H1 (cell line): ENCODE measurements at regions not wholly inside any gene's neighbourhood (a gene's known extent, or its start where the extent isn't known, plus 50 kb on each side); places are given as distances from the start of the nearest gene placed in this dataset.

Source experiments
- CTCF ChIA-PET: fragments of 300-600 bp; sonication (Branson Sonifier 250); formaldehyde crosslinking; loops from one replicate; lab custom pipeline; 2021; ENCODE audit not compliant: partially characterized antibody; lab: Charles Lee
- POLR2A ChIA-PET: fragments of 300-600 bp; sonication (Branson Sonifier 250); formaldehyde crosslinking; loops from one replicate; lab custom pipeline; 2021; ENCODE audit warnings: inconsistent platforms; ENCODE audit not compliant: partially characterized antibody; lab: Charles Lee
- DNase-seq, 2 experiments: peaks; one replicate each; pipeline versions ENCODE4 v3.0.0 to v3.0.0-alpha.2; 2010 to 2022; ENCODE audit warnings: low spot score in 2 of 2, low read depth in 1 of 2, mixed read lengths in 1 of 2
- FAIRE-seq: peaks from 2 replicates; lab custom pipeline; 2011; peaks lifted over from hg19 to GRCh38; lab: Jason Lieb, UNC
- H2AFZ ChIP-seq: 2 replicates; pipeline ENCODE4 v1.8.1; 2012; ENCODE audit warnings: low read length, inconsistent platforms
- H2AK5ac ChIP-seq: 2 replicates; pipeline ENCODE4 v1.6.1; 2013; ENCODE audit warnings: low read depth, low read length
- H2BK120ac ChIP-seq: replicated peaks from 2 replicates; pipeline ENCODE3; 2013; ENCODE audit warnings: low read depth, low read length, inconsistent platforms
- H2BK12ac ChIP-seq: 2 replicates; pipeline ENCODE4 v1.6.1; 2013; ENCODE audit warnings: low read depth, low read length
- H2BK15ac ChIP-seq: 2 replicates; pipeline ENCODE4 v1.6.1; 2013; ENCODE audit warnings: low read length
- H2BK20ac ChIP-seq: 2 replicates; pipeline ENCODE4 v1.6.1; 2013; ENCODE audit warnings: low read length
- H2BK5ac ChIP-seq: 2 replicates; pipeline ENCODE4 v1.6.1; 2013; ENCODE audit warnings: low read depth, low read length
- H3K14ac ChIP-seq: 2 replicates; pipeline ENCODE4 v1.6.1; 2013; ENCODE audit warnings: inconsistent platforms; ENCODE audit not compliant: insufficient read length
- H3K18ac ChIP-seq: 2 replicates; pipeline ENCODE4 v1.6.1; 2013; ENCODE audit warnings: low read length; ENCODE audit errors: extremely low read depth
- H3K23ac ChIP-seq: 2 replicates; pipeline ENCODE4 v1.6.1; 2013; ENCODE audit warnings: inconsistent platforms; ENCODE audit not compliant: insufficient read length
- H3K23me2 ChIP-seq: 2 replicates; pipeline ENCODE4 v1.6.1; 2013; ENCODE audit warnings: low read depth, low read length
- H3K27ac ChIP-seq: 2 replicates; pipeline ENCODE4 v1.6.1; 2011; ENCODE audit warnings: low read depth, low read length, inconsistent platforms
- H3K27me3 ChIP-seq, 4 experiments: replicated peaks in 1 of 4; 1 replicate in 1 of 4; 2 replicates in 3 of 4; pipeline versions ENCODE4 v1.6.1 to v1.8.1; 2011 to 2013; ENCODE audit warnings: low read length in 3 of 4, mild to moderate bottlenecking in 3 of 4, inconsistent platforms in 2 of 4, mixed read lengths in 2 of 4, moderate library complexity in 1 of 4; ENCODE audit not compliant: control insufficient read depth in 3 of 4, insufficient read depth in 3 of 4; ENCODE audit errors: extremely low read depth in 1 of 4
- H3K36me3 ChIP-seq, 4 experiments: 2 replicates each; pipeline versions ENCODE4 v1.6.1 to v1.8.1; 2011 to 2013; ENCODE audit warnings: mild to moderate bottlenecking in 4 of 4, low read length in 3 of 4, moderate library complexity in 2 of 4, control low read depth in 1 of 4, inconsistent platforms in 1 of 4; ENCODE audit not compliant: insufficient read depth in 4 of 4, control insufficient read depth in 2 of 4
- H3K4ac ChIP-seq: replicated peaks from 2 replicates; pipeline ENCODE3; 2013; ENCODE audit warnings: low read length, low read depth, mixed read lengths, inconsistent platforms; ENCODE audit not compliant: insufficient read length
- H3K4me1 ChIP-seq, 4 experiments: replicated peaks in 1 of 4; 1 replicate in 1 of 4; 2 replicates in 3 of 4; pipeline versions ENCODE4 v1.6.1 to v1.8.1; 2011 to 2013; ENCODE audit warnings: low read length in 3 of 4, inconsistent platforms in 2 of 4, mixed read lengths in 1 of 4; ENCODE audit not compliant: insufficient read depth in 4 of 4, control insufficient read depth in 3 of 4
- H3K4me2 ChIP-seq, 2 experiments: 2 replicates each; pipeline versions ENCODE4 v1.6.1 to v1.8.1; 2011 to 2013; ENCODE audit warnings: low read depth in 2 of 2, low read length in 2 of 2, control low read depth in 1 of 2, inconsistent platforms in 1 of 2, mild to moderate bottlenecking in 1 of 2; ENCODE audit not compliant: insufficient read depth in 1 of 2
- H3K4me3 ChIP-seq, 4 experiments: fragments of 200-600, 300-600 bp in 1 of 4; sonication (generic), shearing (Covaris generic), sonication (Bioruptor Twin) in 1 of 4; 2 replicates each; pipeline versions ENCODE4 v1.5.1 to v1.8.1; 2011 to 2016; ENCODE audit warnings: low read length in 4 of 4, low read depth in 3 of 4, control low read depth in 2 of 4, inconsistent platforms in 2 of 4, mild to moderate bottlenecking in 2 of 4, mixed read lengths in 1 of 4, moderate library complexity in 1 of 4; ENCODE audit not compliant: insufficient read depth in 2 of 4; ENCODE audit errors: extremely low read depth in 1 of 4
- H3K56ac ChIP-seq: replicated peaks from 2 replicates; pipeline ENCODE3; 2013; ENCODE audit warnings: low read depth, mild to moderate bottlenecking, mixed read lengths, low read length, inconsistent platforms; ENCODE audit not compliant: insufficient read length
- H3K79me1 ChIP-seq: 2 replicates; pipeline ENCODE4 v1.6.1; 2013; ENCODE audit warnings: low read depth, low read length, control low read depth
- H3K79me2 ChIP-seq, 2 experiments: 2 replicates each; pipeline versions ENCODE4 v1.6.1 to v1.8.1; 2012 to 2013; ENCODE audit warnings: low read length in 2 of 2, mild to moderate bottlenecking in 2 of 2, inconsistent platforms in 1 of 2; ENCODE audit not compliant: insufficient read depth in 2 of 2, control insufficient read depth in 1 of 2
- H3K9ac ChIP-seq, 4 experiments: replicated peaks in 1 of 4; 1 replicate in 1 of 4; 2 replicates in 3 of 4; pipeline versions ENCODE4 v1.6.1 to v1.8.1; 2011 to 2013; ENCODE audit warnings: low read depth in 3 of 4, low read length in 3 of 4, control low read depth in 2 of 4, mild to moderate bottlenecking in 2 of 4, moderate library complexity in 2 of 4, inconsistent platforms in 1 of 4; ENCODE audit errors: extremely low read depth in 1 of 4
- H3K9me3 ChIP-seq, 2 experiments: 2 replicates each; pipeline versions ENCODE4 v1.6.1 to v1.8.1; 2012 to 2013; ENCODE audit warnings: mild to moderate bottlenecking in 2 of 2, moderate library complexity in 2 of 2, control low read depth in 1 of 2, inconsistent platforms in 1 of 2, low read depth in 1 of 2, low read length in 1 of 2, mixed read lengths in 1 of 2; ENCODE audit not compliant: insufficient read depth in 2 of 2
- H4K20me1 ChIP-seq, 2 experiments: replicated peaks in 1 of 2; 2 replicates each; pipeline versions ENCODE3 to v1.8.1; 2011 to 2013; ENCODE audit warnings: inconsistent platforms in 2 of 2, low read length in 2 of 2, mild to moderate bottlenecking in 1 of 2; ENCODE audit not compliant: insufficient read depth in 2 of 2, control insufficient read depth in 1 of 2
- H4K5ac ChIP-seq: 2 replicates; pipeline ENCODE4 v1.6.1; 2013; ENCODE audit warnings: low read length, low read depth, mixed read lengths, inconsistent platforms; ENCODE audit not compliant: insufficient read length
- H4K8ac ChIP-seq: 2 replicates; pipeline ENCODE4 v1.8.0; 2013; ENCODE audit warnings: mild to moderate bottlenecking, moderate library complexity, low read length, inconsistent platforms; ENCODE audit not compliant: insufficient read depth; ENCODE audit errors: extremely low read depth
- H4K91ac ChIP-seq: replicated peaks from 2 replicates; pipeline ENCODE3; 2013; ENCODE audit warnings: low read length, mixed read lengths, inconsistent platforms; ENCODE audit not compliant: insufficient read length
- ASH2L ChIP-seq: fragments of 200-600, 300-600 bp; sonication (generic); IDR thresholded peaks from one replicate; pipeline ENCODE4 v1.7.1; 2017; ENCODE audit warnings: low read length
- CEBPB ChIP-seq: IDR thresholded peaks from 2 replicates; pipeline ENCODE4 v1.6.1; 2012; ENCODE audit warnings: low read depth, low read length
- CTBP2 ChIP-seq: IDR thresholded peaks from 2 replicates; pipeline ENCODE4 v1.7.0; 2011; ENCODE audit warnings: borderline replicate concordance, mild to moderate bottlenecking, moderate library complexity, mixed read lengths, low read length; ENCODE audit not compliant: insufficient read depth, insufficient read length
- EP300 ChIP-seq, 2 experiments: IDR thresholded peaks; 1 replicate in 1 of 2; 2 replicates in 1 of 2; pipeline ENCODE4 v1.6.1; 2011 to 2012; ENCODE audit warnings: low read depth in 2 of 2, low read length in 2 of 2, mild to moderate bottlenecking in 2 of 2, borderline replicate concordance in 1 of 2, inconsistent platforms in 1 of 2, moderate library complexity in 1 of 2
- FOSL1 ChIP-seq: IDR thresholded peaks from 2 replicates; pipeline ENCODE4 v1.6.1; 2011; ENCODE audit warnings: mild to moderate bottlenecking, low read depth, low read length, moderate library complexity; ENCODE audit not compliant: insufficient read depth
- KDM5A ChIP-seq: fragments of 200-600 bp; IDR thresholded peaks from 2 replicates; pipeline ENCODE4 v1.7.1; 2012; ENCODE audit warnings: mild to moderate bottlenecking, low read length, inconsistent platforms, mixed read lengths
- PHF8 ChIP-seq: fragments of 200-600 bp; sonication (generic); conservative IDR thresholded peaks from 2 replicates; pipeline ENCODE4 v1.7.1; 2012; ENCODE audit warnings: low read depth, mild to moderate bottlenecking, inconsistent platforms, low read length, moderate library complexity
- POLR2A ChIP-seq, 2 experiments: IDR thresholded peaks; 1 replicate in 1 of 2; 2 replicates in 1 of 2; pipeline ENCODE4 v1.6.1; 2011; ENCODE audit warnings: low read depth in 2 of 2, low read length in 2 of 2, mild to moderate bottlenecking in 2 of 2; ENCODE audit errors: control extremely low read depth in 1 of 2
- RXRA ChIP-seq: IDR thresholded peaks from 2 replicates; pipeline ENCODE4 v1.6.1; 2011; ENCODE audit warnings: low read depth, mild to moderate bottlenecking, low read length, moderate library complexity; ENCODE audit not compliant: insufficient read depth
- SAP30 ChIP-seq: fragments of 300-600 bp; sonication (generic); IDR thresholded peaks from 2 replicates; pipeline ENCODE4 v1.7.1; 2012; ENCODE audit warnings: low read length, moderate library complexity, mild to moderate bottlenecking, inconsistent platforms; ENCODE audit not compliant: insufficient read depth, insufficient replicate concordance
- SP2 ChIP-seq: IDR thresholded peaks from 2 replicates; pipeline ENCODE4 v1.6.1; 2012; ENCODE audit warnings: mild to moderate bottlenecking, low read length, inconsistent platforms
- TAF7 ChIP-seq: optimal IDR thresholded peaks from 2 replicates; pipeline ENCODE3; 2011; ENCODE audit warnings: low read depth, mild to moderate bottlenecking, inconsistent platforms, low read length, moderate library complexity, borderline replicate concordance
- YY1 ChIP-seq: IDR thresholded peaks from 2 replicates; pipeline ENCODE4 v1.6.1; 2011; ENCODE audit warnings: low read depth, mild to moderate bottlenecking, low read length
- WGBS, 2 experiments: shearing (Covaris generic) in 1 of 2; methylation state at CpG; one replicate each; pipeline versions ENCODE4 v1.1.6 to v1.1.7; 2013 to 2015; ENCODE audit warnings: low lambda C conversion rate in 2 of 2, mixed read lengths in 2 of 2, inconsistent platforms in 1 of 2, low coverage in 1 of 2, missing lambda C conversion rate in 1 of 2; ENCODE audit not compliant: insufficient replicate concordance in 2 of 2, insufficient coverage in 1 of 2, insufficient read length in 1 of 2; ENCODE audit errors: extremely low coverage in 1 of 2, missing lambda C conversion rate in 1 of 2; 5-methylcytosine and 5-hydroxymethylcytosine counted together

GRCh38 chr5:39622281-39622680 is 197.5 kb upstream of the DAB2 start:
- H3K14ac ChIP-seq = no peak overlapping the region
- no peak overlapping the region; the same call in 1 of the 2 replicates for H4K8ac ChIP-seq
- H4K5ac ChIP-seq = no peak overlapping the region
- H3K9me3 ChIP-seq = no peaks in the 10 kb centered on the region
- H3K23ac ChIP-seq = no peak overlapping the region
- H2BK120ac ChIP-seq = no peak overlapping the region
- DNase-seq (no peak), FAIRE-seq (no peak)
- no peaks in the 10 kb centered on the region for H3K4me1 ChIP-seq
- no peak overlapping the region for H3K18ac ChIP-seq
- no peak overlapping the region for H2AFZ ChIP-seq
- H3K4me2 ChIP-seq = no peak overlapping the region
- H3K36me3 ChIP-seq = no peaks in the 10 kb centered on the region
- no peak overlapping the region for H4K91ac ChIP-seq
- WGBS, 2 experiments = 94% methylated on average over 6 of the region's 6 CpGs; no CpG with 5 or more reads in 1 of the 2 experiments
- H3K4me3 ChIP-seq = no peak overlapping the region
- H3K4ac ChIP-seq = no peak overlapping the region
- H2AK5ac ChIP-seq = no peak overlapping the region
- H2BK5ac ChIP-seq = no peak overlapping the region; the same call in 1 of the 2 replicates
- no peaks in the 10 kb centered on the region for H3K79me2 ChIP-seq
- H2BK12ac ChIP-seq = no peak overlapping the region
- H3K9ac ChIP-seq = no peak overlapping the region
- no peaks in the 10 kb centered on the region for H3K23me2 ChIP-seq
- H3K56ac ChIP-seq = no peak overlapping the region
- no peak overlapping the region for H2BK20ac ChIP-seq
- ChIA-PET POLR2A (no interaction called here), CTCF (interaction anchor here (0.9 to 1.6 kb wide), 2 partner anchors 12 to 69 kb away, joined by 3 to 4 read pairs; no protein-coding TSS in a partner anchor)
- H2BK15ac ChIP-seq = no peak overlapping the region
- H3K79me1 ChIP-seq = no peaks in the 10 kb centered on the region
- no peaks in the 10 kb centered on the region for H3K27me3 ChIP-seq
- no peak overlapping the region for H3K27ac ChIP-seq
- H4K20me1 ChIP-seq = no peaks in the 10 kb centered on the region
- TF ChIP-seq POLR2A (IDR thresholded peaks at IDR 0.05; ENCODE audit: control extremely low read depth in 1 of 2, low read depth in 2 of 2, low read length in 2 of 2) (no peak), YY1 (no peak), KDM5A (no peak), EP300 (IDR thresholded peaks at IDR 0.05; ENCODE audit: borderline replicate concordance in 1 of 2, low read depth in 2 of 2, low read length in 2 of 2) (no peak), FOSL1 (no peak), ASH2L (no peak), RXRA (no peak), PHF8 (no peak), TAF7 (no peak), CEBPB (no peak), SP2 (no peak), CTBP2 (no peak), SAP30 (no peak)
